Hypothalamus (tissue), 51 donors: ENCODE measurements at regions not wholly inside any gene's neighbourhood (a gene's known extent, or its start where the extent isn't known, plus 50 kb on each side); places are given as distances from the start of the nearest gene placed in this dataset.
"Not testable (repeated sequence)": the region's sequence is repeated elsewhere in the genome, so short reads cannot be mapped to it uniquely, and the experiment has no call there.

Source experiments
- DNase-seq, 51 donors: peaks; one replicate each; lab custom pipeline; 2025; lab: John Stamatoyannopoulos, UW

GRCh38 chr1:146297781-146298574 is 69.2 kb upstream of the NOTCH2NLA start:
- not testable (repeated sequence) for DNase-seq

DNA sequence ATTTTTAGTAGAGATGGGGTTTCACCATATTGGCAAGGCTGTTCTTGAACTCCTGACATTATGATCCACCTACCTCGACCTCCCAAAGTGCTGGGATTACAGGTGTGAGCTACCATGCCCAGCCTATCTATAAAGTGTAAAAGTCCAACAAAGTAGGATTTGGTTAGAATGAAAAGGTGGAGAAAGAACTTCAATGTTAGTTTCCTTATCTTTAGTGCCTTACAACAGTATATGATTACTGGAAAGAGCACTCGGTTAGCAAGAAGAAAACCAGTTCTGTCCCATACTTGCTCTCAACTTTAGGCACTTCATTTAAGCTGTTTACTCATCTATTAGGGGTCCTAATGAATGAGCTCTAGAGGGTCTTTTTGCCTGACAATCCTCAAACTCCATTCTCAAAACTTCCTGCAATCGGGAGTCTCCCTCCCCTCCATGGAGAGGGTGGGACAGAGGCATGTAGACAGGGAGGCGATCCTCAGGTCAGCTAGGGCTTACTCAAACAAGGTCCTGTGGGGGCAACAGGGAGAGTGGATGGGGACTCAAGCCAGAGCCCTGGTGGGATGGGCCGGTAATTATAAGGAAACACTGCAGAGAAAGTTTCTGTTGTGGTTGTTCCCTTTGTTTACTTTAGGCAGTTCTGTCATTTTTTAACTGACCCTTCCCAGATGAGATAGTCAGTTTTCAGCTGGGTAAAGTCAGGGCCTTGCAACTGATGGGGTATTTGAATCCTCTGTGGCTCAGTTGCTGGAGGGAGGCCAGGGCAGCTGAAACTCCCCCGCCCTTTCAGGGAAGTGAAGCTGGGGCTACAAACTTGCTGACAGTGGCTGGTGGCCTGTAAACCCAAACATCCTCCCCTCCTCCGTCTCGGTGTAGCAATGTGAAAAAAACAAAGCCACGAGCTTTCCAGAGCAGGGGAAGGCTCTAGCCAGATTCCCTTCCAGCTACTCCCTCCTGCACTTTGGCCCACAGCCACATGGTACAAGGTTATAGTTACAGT is 64.4 kb upstream of the NOTCH2NLA start:
- DNase-seq: not testable (repeated sequence)

DNA sequence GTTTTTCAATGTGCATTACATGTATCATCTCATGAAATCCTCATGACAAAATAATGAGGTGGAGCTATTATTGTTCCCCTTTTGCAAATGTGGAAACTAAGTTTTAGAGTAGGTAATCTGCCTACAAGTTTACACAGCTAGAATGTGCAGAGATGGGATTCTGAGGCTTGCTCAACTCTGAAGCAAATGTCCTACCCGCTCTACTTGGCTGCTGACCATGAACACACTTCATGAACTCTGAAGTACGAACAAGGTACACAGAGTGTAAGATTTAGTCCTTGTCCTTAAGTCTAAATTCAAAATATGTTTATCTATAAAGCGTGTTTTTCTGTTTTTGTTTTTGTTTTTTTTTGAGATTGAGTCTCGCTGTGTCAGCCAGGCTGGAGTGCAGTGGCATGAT is 63.6 kb upstream of the NOTCH2NLA start:
- DNase-seq: not testable (repeated sequence)

DNA sequence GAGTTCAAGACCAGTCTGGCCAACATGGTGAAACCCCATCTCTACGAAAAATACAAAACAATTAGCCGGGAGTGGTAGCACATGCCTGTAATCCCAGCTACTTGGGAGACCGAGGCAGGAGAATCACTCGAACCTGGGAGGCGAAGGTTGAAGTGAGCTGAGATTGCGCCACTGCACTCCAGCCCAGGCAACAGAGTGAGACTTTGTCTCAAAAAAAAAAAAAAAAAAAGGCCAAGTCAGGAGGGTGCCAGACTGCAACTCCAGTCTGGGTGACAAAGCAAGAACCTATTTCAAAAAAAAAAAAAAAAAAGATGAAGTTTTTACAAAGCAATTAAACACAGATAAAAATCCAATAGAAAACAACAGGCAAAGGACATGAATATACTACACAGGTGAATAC is 59.1 kb upstream of the NOTCH2NLA start:
- DNase-seq: not testable (repeated sequence)

DNA sequence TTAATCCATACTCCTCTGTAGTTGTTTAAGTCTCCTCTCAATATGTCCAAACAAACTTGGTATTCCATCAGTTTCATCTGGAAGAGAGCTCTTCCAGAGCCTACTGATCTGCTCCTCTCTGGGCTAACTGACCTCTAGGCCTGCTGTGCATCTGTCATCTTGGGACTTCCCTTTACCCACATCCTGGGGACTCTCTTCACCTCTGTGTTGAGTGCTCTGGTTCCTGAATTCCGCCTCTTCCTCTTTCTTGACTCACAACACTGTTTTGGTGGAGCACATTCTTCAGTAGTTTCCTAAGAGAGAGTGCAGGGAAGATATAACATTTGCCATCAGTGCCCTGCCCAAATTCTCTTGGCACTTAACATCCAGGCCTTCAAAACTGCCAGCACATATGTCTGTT is 55.9 kb upstream of the NOTCH2NLA start:
- DNase-seq: not testable (repeated sequence)

GRCh38 chr1:146283527-146283880 is 54.7 kb upstream of the NOTCH2NLA start:
- not testable (repeated sequence) for DNase-seq

DNA sequence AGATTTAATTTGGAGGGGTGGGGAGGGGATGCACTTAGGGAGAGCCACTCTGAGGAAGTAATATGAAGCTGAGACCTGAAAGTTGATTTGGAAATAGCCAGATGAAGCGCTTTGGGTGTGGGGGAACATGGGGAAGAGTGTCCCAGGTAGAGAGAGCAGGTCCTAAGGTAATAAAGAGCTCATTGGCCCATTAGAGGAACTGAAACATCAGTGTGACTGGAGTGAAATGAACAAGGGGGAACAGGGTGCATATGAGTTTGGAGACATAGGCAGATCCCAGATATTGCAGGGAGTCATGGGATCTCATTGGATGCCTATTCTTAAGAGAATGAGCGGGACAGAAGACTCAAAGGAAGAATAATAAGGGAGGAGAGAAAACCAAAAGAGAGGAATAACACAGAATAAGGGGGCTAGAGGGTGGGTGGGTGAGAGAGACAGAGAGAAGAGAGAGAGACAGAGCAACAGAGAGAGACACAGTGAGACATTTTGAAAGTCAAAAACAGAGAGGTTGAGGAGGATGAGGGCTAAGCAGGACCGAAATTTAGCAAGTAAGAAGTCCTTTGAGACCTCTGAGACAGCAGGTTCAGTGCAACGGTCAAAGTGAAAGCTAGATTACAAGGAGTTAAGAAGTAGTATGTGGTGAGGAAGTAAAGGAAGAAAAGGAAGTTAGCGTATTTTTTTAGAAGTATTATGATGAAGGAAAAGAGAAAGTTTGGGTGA is 54.1 kb upstream of the NOTCH2NLA start:
- DNase-seq: not testable (repeated sequence)

- not testable (repeated sequence) for DNase-seq
Measured at GRCh38 chr1:146281522-146281921, 52.7 kb upstream of the NOTCH2NLA start.

DNA sequence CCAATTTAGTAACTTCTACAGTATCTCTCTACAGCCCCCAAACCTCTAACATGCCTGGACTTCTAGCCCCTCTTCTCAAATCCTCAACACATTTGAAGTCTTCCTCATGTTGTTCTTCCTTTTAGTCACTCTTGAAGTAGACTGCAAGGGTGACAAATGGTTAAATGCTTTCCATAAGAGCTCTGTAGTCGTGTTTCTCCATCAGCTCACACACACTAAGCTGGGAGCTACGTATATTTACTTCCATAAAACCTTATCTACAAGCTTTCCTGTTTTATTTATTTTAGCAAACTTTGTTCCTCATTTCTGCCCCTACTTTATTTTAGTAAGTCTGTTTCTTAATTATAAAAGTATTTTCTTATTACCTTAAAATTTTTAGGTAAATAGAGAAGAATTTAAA is 49.9 kb upstream of the NOTCH2NLA start:
- DNase-seq: not testable (repeated sequence)
